COLO668 (cell line): ENCODE measurements at regions not wholly inside any gene's neighbourhood (a gene's known extent, or its start where the extent isn't known, plus 50 kb on each side); places are given as distances from the start of the nearest gene placed in this dataset.

Experiments used
- DNase-seq: peaks from one replicate; lab custom pipeline; 2025; ENCODE audit not compliant: unreplicated experiment; lab: John Stamatoyannopoulos, UW

DNA sequence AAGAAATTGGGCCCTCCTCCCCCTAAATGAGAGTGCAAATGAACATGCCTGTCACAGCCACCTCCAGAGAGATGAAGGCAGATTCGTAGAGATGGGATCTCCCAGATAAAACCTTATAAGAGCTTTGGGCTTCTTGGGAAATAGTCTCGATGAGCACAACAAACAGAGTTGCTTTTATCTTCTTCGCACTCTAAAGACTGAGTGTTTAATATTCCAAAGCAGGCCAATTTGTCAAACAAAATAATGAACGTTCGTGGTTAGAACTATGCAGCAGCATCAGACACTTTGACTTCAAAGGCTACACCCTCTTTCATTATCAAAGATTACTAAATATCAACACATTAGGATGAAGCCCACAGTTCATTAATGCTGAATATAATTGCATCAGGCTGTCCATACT lies 256.2 kb downstream of the SKIDA1 start:
- no peak for DNase-seq

DNA sequence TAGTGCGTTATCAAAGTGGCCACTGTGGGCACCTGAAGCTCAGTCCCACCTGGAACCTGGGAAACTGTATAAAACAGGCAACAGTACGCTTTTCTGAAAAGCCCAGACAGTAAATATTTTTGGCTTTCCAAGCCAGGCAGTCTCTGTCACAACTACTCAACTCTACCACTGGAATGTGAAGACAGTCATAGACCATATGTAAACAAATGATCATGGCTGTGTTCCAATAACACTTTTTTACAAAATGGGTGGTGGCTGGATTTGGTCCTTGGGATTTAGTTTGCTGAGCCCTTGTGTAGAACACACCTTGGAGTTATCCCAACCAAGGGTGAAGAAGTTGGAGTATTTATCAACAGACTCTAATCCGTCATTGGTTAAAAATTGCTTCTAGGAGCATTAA lies 259.9 kb downstream of the SKIDA1 start:
- DNase-seq: no peak

DNA sequence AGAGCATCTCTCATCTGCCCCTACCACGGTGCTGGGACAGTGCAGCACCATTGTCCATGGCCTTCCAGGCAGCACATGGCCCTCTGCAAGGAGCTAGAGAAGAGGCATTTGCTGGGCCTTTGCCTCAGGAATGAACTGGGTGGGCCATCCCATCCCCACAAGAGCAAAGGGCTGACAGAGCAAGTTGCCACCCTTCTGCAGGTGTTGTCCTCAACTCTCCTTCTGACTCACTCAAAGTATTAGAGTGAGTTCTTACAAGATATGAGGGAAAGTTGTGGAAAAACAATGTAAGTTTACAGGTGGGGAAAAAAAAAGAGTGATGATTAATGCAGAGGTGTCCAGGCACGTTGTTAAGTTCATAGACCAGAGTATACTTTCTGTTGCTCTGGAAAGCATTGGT lies 261.2 kb downstream of the SKIDA1 start:
- DNase-seq: no peak

DNA sequence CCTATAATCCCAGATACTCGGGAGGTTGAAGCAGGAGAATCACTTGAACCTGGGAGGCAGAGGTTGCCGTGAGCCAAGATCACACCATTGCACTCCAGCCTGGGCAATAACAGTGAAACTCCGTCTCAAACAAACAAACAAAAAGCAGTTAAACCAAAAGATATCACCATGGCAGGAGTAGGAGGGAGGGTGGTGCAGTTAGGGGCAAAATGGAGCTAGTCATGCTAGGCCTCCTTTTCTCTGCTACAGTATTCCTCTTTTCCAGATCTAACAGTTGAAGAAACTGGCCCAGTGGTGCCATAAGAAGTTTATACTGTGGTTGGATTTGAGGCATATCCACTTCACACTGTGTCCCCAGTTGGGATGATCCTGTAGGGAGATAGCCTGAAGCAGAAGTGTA lies 261.6 kb downstream of the SKIDA1 start:
- no peak for DNase-seq

DNA sequence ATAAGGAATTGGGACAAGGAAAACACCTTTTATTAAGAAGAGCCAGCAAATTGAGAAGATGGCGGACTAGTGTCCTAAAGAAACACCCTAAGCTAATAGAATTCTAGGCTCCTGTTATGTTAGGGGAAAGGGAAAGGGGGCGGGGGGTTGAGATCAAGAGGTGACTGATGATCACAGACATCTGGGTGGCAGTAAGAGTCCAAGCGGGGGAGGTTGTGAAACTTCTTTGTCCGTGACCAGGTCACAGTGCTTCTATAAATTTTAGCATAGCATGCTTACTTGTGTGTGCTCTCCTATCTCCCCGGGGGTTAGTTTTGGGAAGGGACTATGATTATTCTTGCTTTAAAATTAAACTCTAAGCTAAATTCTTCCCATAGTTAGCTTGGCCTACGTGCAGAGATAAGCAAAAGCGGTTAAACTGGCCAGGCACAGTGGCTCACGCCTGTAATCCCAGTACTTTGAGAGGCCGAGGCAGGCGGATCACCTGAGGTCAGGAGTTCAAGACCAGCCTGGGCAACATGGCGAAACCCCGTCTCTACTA lies 262.1 kb downstream of the SKIDA1 start:
- no peak for DNase-seq

DNA sequence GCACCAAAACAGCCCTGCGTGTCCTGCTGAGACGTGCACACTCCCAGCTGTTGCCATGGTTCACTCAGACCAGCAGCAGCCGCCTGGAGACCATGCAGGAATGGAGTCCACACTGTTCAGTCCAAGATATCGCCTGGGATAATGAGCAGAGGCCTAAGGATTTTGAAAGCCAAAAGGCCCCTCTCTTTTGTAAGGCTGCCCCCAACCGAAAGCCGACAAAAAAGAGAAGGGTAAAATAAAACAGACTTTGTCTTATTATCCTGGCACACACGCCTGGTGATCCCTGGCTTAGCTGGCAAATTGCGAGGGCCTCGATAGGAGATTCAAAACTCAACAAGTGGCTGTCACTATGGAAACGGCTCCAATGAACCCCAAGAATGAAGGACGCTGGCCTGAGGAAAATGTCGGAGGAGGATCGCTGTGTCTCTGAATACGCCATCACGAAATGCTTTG lies 263.6 kb downstream of the SKIDA1 start:
- no peak for DNase-seq

DNA sequence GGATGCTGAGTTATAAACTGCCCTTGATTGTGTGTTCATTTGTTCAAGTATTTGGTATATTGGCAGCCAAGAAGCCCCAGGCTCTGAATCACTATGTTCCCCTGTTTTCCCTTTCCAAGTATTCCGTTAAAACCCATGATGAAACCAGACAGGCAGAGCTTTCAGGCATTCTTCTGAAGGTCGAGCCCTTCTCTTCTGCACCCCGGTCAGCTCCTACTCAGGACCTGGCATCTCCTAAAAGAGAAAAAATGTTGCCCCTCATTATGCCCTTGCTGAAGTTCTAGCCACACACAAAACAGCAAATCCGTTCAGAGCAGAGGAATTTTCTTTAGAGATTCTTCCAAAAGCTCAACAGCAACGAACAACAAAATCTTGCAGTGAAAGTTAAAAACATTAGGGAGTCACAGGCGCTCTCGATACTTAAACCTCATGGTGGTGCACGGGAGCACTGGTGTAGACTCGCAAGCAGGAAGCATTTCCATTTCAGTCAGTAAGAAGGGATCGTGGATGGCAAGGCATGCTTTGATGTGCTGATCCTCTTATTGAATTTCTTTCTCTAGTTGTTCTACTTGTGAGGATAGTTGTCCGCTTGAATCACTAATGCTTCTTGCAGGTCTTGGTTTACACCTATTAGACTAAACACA lies 264.9 kb downstream of the SKIDA1 start:
- DNase-seq: no peak

DNA sequence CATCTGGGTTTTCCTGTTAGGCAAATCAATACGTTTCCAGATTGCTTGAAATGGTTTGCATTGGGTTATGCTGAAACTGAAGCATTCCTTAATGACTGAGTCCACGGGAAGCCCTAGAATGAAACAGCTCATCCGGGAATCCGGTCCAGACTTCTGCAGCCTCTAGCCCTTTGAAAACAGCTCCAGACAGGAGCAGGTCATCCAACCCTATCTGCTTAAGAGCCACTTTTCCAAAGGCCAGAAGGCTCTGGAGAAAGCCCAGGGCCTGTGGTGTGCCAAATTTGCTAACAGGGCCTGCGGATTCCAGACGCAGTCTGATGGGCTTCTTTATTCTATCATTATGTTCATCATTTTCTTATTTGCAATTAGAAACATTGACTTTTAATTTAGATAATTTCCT lies 265.4 kb downstream of the SKIDA1 start:
- DNase-seq: no peak

DNA sequence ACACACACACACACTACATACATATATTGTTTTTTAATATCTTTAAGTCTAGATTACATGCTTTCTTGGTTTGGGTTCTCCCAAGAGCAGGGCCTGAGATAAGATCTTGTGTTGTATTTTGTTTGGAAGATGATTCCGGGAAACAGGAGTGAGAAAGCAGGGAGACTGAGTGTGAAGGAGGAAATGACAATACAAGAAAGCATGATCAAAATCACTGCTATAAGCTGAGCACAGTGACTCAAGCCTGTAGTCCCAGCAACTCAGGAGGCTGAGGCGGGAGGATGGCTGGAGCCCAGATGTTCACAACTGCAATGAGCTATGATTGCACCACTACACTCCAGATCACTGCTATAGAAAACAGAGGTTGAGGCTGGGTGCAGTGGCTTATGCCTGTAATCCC lies 267.6 kb downstream of the SKIDA1 start:
- no peak for DNase-seq

DNA sequence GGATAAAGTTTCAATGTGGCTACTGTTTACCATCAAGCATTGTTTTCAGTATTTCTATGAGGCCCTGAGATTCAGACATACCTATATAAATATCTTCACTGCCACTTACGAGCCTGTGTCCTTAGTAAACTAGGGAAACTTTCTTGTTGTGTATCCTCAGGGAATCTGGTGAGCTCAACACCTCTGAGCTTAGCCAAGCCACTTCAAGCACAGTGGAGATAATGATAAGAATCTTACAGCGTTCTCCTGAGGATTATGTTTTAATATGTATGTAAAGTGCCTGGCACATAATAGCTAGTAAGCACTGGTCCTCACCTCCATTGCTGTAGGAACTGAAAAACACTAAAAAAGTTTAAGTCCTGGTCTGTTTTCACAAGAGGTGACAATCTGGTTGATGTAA lies 268.3 kb downstream of the SKIDA1 start:
- no peak for DNase-seq

DNA sequence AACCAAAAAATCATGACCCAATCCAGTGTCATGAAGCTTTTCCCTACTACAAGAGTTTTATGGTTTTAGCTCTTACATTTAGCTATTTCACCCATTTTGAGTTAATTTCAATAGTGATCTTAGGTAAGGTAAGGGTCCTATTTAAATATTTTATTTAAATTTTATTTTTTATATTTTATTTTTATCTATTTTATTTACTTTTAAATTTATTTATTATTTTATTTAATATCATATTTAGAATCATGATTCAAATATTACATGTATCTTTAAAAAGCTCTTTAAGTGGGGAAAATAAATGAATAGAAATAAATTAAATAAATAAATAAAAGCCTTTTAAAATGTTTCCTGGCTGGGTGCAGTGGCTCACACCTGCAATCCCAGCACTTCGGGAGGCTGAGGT lies 276.0 kb downstream of the SKIDA1 start:
- no peak for DNase-seq

DNA sequence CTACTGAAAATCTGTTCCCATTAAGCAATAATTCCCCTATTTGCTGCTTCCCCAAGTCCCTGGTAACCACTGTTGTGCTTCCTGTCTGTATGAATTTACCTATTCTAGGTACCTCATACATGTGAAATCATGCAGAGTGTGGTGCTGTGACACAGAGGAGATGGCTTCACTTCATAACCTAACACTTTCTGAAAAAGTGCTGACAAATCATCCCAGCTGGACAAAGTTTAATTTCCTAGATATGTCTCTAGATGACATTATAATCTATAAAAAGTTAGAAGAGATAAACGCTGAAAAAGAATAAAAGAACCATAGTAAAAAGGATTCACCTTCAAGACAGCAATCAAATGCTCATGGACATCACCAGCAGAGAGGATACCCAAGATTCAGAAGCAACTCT lies 277.9 kb downstream of the SKIDA1 start:
- DNase-seq: no peak

DNA sequence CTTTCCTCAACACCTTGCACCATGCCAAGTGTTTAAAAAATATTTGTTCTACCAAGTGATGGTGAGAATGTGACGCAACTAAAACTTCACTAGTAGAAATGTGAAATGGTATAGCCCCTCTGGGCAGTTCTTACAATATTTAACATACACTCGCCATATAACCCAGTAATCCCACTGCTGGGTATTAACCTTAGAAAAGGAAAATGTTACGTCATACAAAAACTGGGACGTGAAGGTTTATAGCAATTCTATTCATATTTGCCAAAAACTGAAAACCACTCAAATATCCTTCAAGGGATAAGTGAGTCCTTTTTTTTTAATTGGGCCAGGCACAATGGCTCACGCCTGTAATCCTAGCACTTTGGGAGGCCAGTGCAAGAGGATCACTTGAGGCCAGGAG lies 279.3 kb downstream of the SKIDA1 start:
- DNase-seq: no peak

DNA sequence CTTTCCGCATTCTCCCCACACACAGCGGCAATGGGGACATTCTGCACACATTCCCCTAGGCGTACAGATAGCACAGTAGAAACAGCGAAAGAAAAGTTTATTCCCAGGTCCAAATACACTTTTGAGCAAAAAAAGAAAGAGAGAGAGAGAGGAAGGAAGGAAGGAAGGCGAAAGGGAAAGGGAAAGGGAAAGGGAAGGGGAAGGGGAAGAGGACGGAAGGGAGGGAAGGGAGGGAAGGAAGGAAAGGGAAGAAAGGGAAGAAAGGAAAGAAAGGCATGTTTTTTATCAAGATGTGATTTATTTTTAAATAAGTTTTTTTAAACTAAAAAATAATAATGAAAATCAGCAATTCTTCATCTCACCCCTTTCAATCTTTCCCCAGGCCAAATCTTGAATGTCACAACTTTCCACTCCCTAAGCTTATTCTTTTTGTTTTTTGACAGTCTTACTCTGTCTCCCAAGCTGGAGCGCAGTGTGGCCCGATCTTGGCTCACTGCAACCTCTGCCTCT lies 281.7 kb downstream of the SKIDA1 start:
- DNase-seq: no peak

DNA sequence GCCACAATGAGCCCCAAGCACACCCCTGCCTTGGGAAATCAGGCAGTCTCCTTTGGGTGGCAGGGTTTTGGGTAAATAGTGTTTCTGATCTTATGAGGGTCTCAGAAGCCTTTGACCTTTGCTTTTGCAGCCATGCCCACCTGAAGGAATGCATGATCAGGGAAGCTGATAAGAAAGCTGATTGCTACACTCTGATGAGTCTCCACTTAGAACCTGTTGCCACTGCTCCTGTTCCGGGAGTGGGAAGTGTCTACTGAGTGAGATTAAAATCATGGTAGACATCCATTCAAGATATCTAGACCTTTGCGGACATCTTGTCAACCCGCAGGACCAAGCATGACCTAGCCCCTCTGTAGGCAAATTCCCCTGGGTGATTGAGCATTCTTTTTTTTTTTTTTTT lies 282.6 kb downstream of the SKIDA1 start:
- DNase-seq: no peak

DNA sequence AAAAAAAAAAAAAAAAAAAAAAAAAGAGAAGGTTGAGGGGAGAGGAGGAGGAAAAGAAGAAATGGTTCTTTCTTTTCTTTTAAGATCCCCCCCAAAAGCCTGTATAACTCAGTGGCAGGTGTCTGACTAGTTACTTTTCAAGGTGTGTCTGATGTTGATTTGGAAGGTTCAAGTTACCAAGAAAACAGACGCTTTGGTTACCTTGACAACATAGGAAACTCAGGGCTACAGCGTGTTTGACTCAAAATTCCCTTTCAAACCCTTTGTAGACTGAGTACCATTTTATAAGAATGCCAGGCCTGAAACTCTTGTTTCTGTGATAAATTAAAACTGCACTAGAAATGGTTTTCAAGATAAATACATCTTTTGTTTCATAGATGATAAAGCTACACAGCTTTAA lies 286.8 kb downstream of the SKIDA1 start:
- no peak for DNase-seq

DNA sequence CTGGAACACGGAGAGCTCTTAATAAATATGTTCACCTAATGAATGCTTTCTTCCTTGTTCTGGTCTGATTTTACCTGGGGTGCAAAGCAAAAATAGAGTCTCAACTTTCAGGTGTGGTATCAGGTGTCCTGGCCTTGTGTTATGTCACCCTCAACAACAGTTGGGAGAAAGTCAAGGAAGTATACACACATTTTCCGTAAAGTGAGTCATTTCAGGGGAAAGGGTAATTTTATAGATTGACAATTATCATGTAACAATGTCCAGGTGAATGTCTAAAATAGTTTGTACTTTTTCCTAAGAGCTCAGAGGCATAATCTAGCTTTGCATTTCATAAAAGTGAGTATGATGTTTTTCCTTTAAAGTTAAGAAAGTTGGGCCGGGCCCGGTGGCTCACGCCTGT lies 287.4 kb downstream of the SKIDA1 start:
- DNase-seq: no peak

DNA sequence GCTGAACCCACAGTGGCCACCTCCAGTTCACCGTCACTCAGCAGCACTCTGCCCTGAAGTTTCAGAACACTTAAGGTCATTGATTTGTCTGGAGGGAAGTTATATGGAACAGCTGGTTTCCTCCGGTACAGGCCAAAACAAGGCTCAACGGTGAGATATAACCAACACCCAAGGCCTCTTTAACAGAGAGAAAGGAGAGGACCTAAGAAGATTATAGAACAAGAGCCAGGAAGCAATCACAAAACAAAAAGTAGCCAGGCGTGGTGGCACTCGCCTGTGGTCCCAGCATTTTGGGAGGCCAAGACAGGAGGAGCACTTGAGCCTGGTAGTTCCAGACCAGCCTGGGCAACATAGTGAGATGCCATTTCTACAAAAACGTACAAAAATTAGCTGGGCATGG lies 290.7 kb downstream of the SKIDA1 start:
- DNase-seq: no peak

DNA sequence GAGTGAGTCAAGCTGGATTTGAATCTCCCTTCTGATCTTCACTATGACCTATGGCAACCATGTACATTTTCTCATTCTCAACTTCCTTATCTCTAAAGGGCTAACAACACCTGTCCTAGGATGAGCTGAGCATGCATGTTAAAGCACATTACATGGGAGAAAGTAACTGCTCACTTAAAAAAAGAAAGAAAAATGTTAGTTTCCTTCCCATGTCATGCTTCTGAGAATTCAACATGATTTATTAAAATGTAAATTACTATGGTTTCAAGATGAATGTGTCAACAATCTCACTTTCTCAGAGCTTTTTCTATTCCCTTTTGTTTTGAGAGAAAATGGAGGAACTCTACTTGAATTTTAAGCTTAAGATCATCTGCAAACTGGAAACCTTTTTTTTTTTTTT lies 295.3 kb downstream of the SKIDA1 start:
- no peak for DNase-seq

DNA sequence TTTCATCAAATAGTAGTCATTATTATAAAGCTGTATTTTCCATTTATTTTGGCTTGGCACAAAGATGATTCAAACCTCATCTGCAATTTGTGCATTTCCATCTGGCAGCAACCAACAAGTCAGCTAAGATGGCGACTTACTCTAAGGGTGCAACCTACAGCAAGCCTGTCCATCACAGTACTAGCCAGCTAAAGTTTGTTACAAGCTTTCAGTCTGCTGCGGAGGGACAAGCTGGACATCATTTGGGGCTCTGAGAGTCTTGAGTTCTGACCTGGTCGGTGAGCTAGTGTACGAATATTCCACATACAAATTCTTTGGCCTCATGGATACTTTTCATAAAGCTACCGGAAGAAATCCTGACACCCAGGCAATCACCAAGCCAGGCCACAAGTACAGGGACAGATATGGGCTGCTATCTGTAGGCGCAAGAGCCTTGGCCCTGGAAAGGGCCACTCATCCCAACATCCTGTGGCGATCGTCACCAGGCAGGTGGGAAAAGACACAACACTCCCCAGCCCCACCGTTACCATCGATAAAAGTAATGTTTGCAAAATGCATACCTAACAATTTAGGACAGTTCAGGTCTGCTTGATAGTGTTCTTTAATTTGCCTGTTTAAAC lies 307.6 kb downstream of the SKIDA1 start:
- DNase-seq: no peak

DNA sequence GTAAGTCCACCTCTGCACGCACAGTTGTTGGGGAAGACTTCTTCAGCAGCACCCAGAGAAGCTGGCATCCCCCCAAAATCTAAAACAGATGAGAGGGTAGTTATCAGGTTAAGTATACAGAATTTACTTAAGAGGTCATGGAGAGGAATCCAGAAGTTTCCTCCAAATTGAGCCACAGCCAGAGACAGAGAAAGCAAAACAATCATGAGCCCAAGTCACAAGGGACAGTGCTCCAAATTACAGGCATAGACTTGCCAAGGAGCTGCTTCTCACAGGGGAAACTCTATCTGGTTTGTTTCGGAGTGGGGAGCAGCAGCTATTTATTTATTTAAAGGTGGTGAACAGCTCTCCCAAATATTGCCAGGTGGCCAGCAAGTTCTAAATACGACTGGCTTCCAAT lies 308.4 kb downstream of the SKIDA1 start:
- DNase-seq: no peak

DNA sequence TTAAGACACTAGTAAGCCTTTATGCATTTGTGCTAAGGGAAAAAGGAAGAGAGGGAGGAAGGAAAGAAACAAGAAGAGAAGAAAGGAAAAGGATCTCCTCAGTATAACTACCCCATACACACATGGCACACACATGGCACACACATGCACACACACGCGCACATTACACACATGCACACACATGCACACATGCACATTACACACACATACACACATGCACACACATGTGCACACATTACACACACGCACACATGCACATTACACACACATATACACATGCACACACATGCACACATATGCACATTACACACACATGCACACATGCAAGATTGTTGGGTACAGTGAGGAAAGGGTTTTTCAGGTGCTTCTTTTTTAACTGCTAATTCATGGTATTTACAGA lies 311.2 kb downstream of the SKIDA1 start:
- no peak for DNase-seq

DNA sequence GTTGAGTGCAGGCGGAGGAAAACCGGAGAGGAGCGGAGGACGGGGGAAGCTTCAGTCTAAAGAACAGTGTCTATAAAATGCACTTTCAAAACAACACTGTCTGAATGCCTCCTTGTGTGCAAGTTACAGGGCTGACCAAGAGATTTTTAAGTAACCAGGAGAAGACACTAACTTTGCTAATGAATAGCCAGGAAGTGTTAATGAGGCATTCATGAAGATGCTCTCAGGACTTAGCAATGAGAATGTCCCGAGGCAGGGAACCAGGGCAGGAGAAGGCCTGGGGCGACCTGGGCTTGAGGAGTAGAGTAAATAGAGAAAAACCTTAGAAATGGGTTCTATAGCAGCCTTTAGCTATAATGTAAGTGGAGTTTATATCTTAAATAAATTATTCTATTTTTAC lies 312.1 kb downstream of the SKIDA1 start:
- DNase-seq: no peak
